ENCODE measurements at regions not wholly inside any gene's neighbourhood (a gene's known extent, or its start where the extent isn't known, plus 50 kb on each side); places are given as distances from the start of the nearest gene placed in this dataset.

DNA sequence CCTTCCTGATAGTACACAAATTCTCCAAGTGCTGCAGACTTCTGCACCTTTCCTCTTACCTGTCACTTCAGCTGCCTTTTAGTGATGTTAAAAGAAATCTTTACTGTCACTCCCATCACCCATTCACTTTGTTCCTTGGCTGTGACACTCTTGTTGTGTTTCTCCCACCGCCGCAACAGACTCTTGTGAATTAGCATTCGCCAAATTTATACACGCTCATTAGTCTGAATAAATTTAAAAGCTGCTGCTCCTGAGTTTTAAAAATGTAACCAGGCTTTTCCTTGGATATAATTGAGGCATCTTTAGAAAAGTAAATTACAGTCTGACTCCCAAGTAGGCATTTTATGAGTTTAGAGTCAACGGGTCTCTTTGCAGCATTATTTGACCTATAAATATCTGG lies 1197.9 kb downstream of the BCL11B start:
- TF ChIP-seq, protein P1, sequence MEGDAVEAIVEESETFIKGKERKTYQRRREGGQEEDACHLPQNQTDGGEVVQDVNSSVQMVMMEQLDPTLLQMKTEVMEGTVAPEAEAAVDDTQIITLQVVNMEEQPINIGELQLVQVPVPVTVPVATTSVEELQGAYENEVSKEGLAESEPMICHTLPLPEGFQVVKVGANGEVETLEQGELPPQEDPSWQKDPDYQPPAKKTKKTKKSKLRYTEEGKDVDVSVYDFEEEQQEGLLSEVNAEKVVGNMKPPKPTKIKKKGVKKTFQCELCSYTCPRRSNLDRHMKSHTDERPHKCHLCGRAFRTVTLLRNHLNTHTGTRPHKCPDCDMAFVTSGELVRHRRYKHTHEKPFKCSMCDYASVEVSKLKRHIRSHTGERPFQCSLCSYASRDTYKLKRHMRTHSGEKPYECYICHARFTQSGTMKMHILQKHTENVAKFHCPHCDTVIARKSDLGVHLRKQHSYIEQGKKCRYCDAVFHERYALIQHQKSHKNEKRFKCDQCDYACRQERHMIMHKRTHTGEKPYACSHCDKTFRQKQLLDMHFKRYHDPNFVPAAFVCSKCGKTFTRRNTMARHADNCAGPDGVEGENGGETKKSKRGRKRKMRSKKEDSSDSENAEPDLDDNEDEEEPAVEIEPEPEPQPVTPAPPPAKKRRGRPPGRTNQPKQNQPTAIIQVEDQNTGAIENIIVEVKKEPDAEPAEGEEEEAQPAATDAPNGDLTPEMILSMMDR (IDR thresholded peaks at IDR 0.05; ENCODE audit: poor library complexity, severe bottlenecking), result no peak
- no peak for TF ChIP-seq POLR2AphosphoS5 (IDR thresholded peaks at IDR 0.05)

Data from neural cell (in vitro differentiated cells).